ENCODE measurements at regions not wholly inside any gene's neighbourhood (a gene's known extent, or its start where the extent isn't known, plus 50 kb on each side); places are given as distances from the start of the nearest gene placed in this dataset.

- no peak for TF ChIP-seq CTCF (IDR thresholded peaks at IDR 0.05)
- no peak for TF ChIP-seq POLR2A (IDR thresholded peaks at IDR 0.05)
Measured at GRCh38 chr4:119752936-119753335, 124.3 kb upstream of the PDE5A start.

Data from testis (tissue), 2 donors.